ENCODE measurements at regions not wholly inside any gene's neighbourhood (a gene's known extent, or its start where the extent isn't known, plus 50 kb on each side); places are given as distances from the start of the nearest gene placed in this dataset.

GRCh38 chr1:103958699-103959098, 209.0 kb downstream of the AMY1C start:
- H3K9me3 Mint-ChIP-seq (ENCODE audit: insufficient read depth), result peaks cover 8% of the 10 kb centered on the region
- no peaks in the 10 kb centered on the region for H3K27me3 Mint-ChIP-seq
- intact Hi-C loops (cut with micrococcal nuclease), result no loop called here
- H3K4me3 ChIP-seq (ENCODE audit: control extremely low read depth in 1 of 5, extremely low read depth in 1 of 5, insufficient read depth in 1 of 5, low read depth in 2 of 5, low read length in 4 of 5), result no peak overlapping the region
- CTCF ChIA-PET, result no interaction called here
- H3K27ac ChIP-seq (ENCODE audit: low read length in 2 of 2), result no peak overlapping the region
- peaks cover 1 to 18% (median 17%) of the 10 kb centered on the region in 3 donors for H3K9me3 ChIP-seq (ENCODE audit: control extremely low read depth in 1 of 3, control insufficient read depth in 2 of 3, insufficient read depth in 1 of 3, low read length in 2 of 3)
- no peak overlapping the region for H3K9ac ChIP-seq (ENCODE audit: low read length)
- DNase-seq (no peak), ATAC-seq (ENCODE audit: low read depth) (no peak)
- no peak overlapping the region for H3K27ac Mint-ChIP-seq
- no peaks in the 10 kb centered on the region for H3K27me3 ChIP-seq (replicated peaks in 1 of 4; ENCODE audit: control extremely low read depth in 1 of 4, control insufficient read depth in 3 of 4, insufficient read depth in 4 of 4, low read length in 3 of 4)
- no peak overlapping the region for H3K4me3 Mint-ChIP-seq
- H3K4me1 ChIP-seq (ENCODE audit: control insufficient read depth in 2 of 2, insufficient read depth in 2 of 2, low read length in 2 of 2), result no peaks in the 10 kb centered on the region
- H3K36me3 ChIP-seq (replicated peaks in 1 of 2; ENCODE audit: control extremely low read depth in 1 of 2, control insufficient read depth in 1 of 2, extremely low read depth in 1 of 2, insufficient read depth in 2 of 2, low read length in 1 of 2), result no peaks in the 10 kb centered on the region
- H3K4me2 ChIP-seq (replicated peaks; ENCODE audit: low read depth, low read length, poor library complexity, severe bottlenecking), result no peak overlapping the region
- no peaks in the 10 kb centered on the region for H4K20me1 ChIP-seq (ENCODE audit: control insufficient read depth, insufficient read depth, low read length, poor library complexity, severe bottlenecking)
- TF ChIP-seq CTCF (IDR thresholded peaks at IDR 0.05), result no peak
- TF ChIP-seq EZH2 (IDR thresholded peaks at IDR 0.05; ENCODE audit: borderline replicate concordance, insufficient read depth, low read depth, low read length, poor library complexity, severe bottlenecking), result no peak
- peaks cover 3% of the 10 kb centered on the region for H3K4me1 Mint-ChIP-seq
- no peaks in the 10 kb centered on the region for H3K79me2 ChIP-seq (ENCODE audit: control insufficient read depth, insufficient read depth, low read length)
- POLR2A ChIA-PET, result no interaction called here
- no peak overlapping the region for H2AFZ ChIP-seq (ENCODE audit: insufficient read depth, low read depth, low read length, poor library complexity, severe bottlenecking)
- WGBS (ENCODE audit: insufficient coverage), result 50% methylated on average over 1 of the region's 1 CpG

GRCh38 chr1:103959565-103959964, 209.9 kb downstream of the AMY1C start:
- Histone ChIP-seq H4K20me1 (ENCODE audit: control insufficient read depth, insufficient read depth, low read length, poor library complexity, severe bottlenecking) (no peaks in the 10 kb centered on the region), H3K9ac (ENCODE audit: low read length) (no peak overlapping the region), H3K9me3 (ENCODE audit: control extremely low read depth in 1 of 3, control insufficient read depth in 2 of 3, insufficient read depth in 1 of 3, low read length in 2 of 3) (peaks cover 1 to 18% (median 17%) of the 10 kb centered on the region in 3 donors), H3K4me3 (ENCODE audit: control extremely low read depth in 1 of 5, extremely low read depth in 1 of 5, insufficient read depth in 1 of 5, low read depth in 2 of 5, low read length in 4 of 5) (no peak overlapping the region), H2AFZ (ENCODE audit: insufficient read depth, low read depth, low read length, poor library complexity, severe bottlenecking) (no peak overlapping the region), H3K36me3 (replicated peaks in 1 of 2; ENCODE audit: control extremely low read depth in 1 of 2, control insufficient read depth in 1 of 2, extremely low read depth in 1 of 2, insufficient read depth in 2 of 2, low read length in 1 of 2) (no peaks in the 10 kb centered on the region), H3K27me3 (replicated peaks in 1 of 4; ENCODE audit: control extremely low read depth in 1 of 4, control insufficient read depth in 3 of 4, insufficient read depth in 4 of 4, low read length in 3 of 4) (no peaks in the 10 kb centered on the region), H3K4me2 (replicated peaks; ENCODE audit: low read depth, low read length, poor library complexity, severe bottlenecking) (no peak overlapping the region), H3K4me1 (ENCODE audit: control insufficient read depth in 2 of 2, insufficient read depth in 2 of 2, low read length in 2 of 2) (no peaks in the 10 kb centered on the region), H3K27ac (ENCODE audit: low read length in 2 of 2) (no peak overlapping the region), H3K79me2 (ENCODE audit: control insufficient read depth, insufficient read depth, low read length) (no peaks in the 10 kb centered on the region)
- no peak for DNase-seq
- TF ChIP-seq CTCF (IDR thresholded peaks at IDR 0.05), result no peak
- no peak for TF ChIP-seq EZH2 (IDR thresholded peaks at IDR 0.05; ENCODE audit: borderline replicate concordance, insufficient read depth, low read depth, low read length, poor library complexity, severe bottlenecking)
- CTCF ChIA-PET, result no interaction called here
- Mint-ChIP-seq H3K27me3 (no peaks in the 10 kb centered on the region), H3K27ac (no peak overlapping the region), H3K9me3 (ENCODE audit: insufficient read depth) (peaks cover 8% of the 10 kb centered on the region), H3K4me1 (peaks cover 3% of the 10 kb centered on the region), H3K4me3 (no peak overlapping the region)
- intact Hi-C loops (cut with micrococcal nuclease), result no loop called here
- ATAC-seq (ENCODE audit: low read depth), result no peak
- POLR2A ChIA-PET, result no interaction called here
- WGBS (ENCODE audit: insufficient coverage), result 77% methylated on average over 3 of the region's 4 CpGs
